Astrocyte of the spinal cord (primary cell): ENCODE measurements at regions not wholly inside any gene's neighbourhood (a gene's known extent, or its start where the extent isn't known, plus 50 kb on each side); places are given as distances from the start of the nearest gene placed in this dataset.

ENCODE experiments used
- DNase-seq: peaks from one replicate; pipeline ENCODE4 v3.0.0; 2011; ENCODE audit warnings: low read depth, low spot score
- H3K4me3 ChIP-seq: 2 replicates; pipeline ENCODE4 v1.5.1; 2011; ENCODE audit warnings: low read depth, mild to moderate bottlenecking, low read length, moderate library complexity
- CTCF ChIP-seq: IDR thresholded peaks from 2 replicates; pipeline ENCODE4 v1.5.1; 2012; ENCODE audit warnings: low read depth, mild to moderate bottlenecking, low read length, inconsistent platforms
- in situ Hi-C: cut with HindIII; loops from 2 replicates; pipeline ENCODE4 v1.10.0; 2017; ENCODE audit warnings: low sequenced_read_pairs

- no peak overlapping the region for H3K4me3 ChIP-seq
- no peak for TF ChIP-seq CTCF
- in situ Hi-C loops = no loop called here
- peak; percentile 74 for DNase-seq
Observed at GRCh38 chr10:21184216-21184615, 287.1 kb upstream of the NEBL start.

GRCh38 chr10:21183025-21183424 is 285.9 kb upstream of the NEBL start:
- no peak overlapping the region for H3K4me3 ChIP-seq
- no peak for TF ChIP-seq CTCF
- no peak for DNase-seq
- in situ Hi-C loops = no loop called here

- in situ Hi-C loops = no loop called here
Observed at GRCh38 chr10:21181451-21181850, 284.3 kb upstream of the NEBL start.

GRCh38 chr10:21180604-21181003 is 283.5 kb upstream of the NEBL start:
- no peak overlapping the region for H3K4me3 ChIP-seq
- in situ Hi-C loops = no loop called here
- TF ChIP-seq CTCF = no peak
- no peak for DNase-seq

More at GRCh38 chr10:21181451-21181850, 284.3 kb upstream of the NEBL start:
- H3K4me3 ChIP-seq = no peak overlapping the region
- no peak for TF ChIP-seq CTCF
- DNase-seq = no peak

GRCh38 chr10:21176934-21177480 is 279.9 kb upstream of the NEBL start:
- TF ChIP-seq CTCF = no peak
- no peak for DNase-seq
- in situ Hi-C loops = no loop called here
- no peak overlapping the region for H3K4me3 ChIP-seq

GRCh38 chr10:21175797-21176196 is 278.7 kb upstream of the NEBL start:
- in situ Hi-C loops = no loop called here
- no peak for DNase-seq
- no peak overlapping the region for H3K4me3 ChIP-seq
- no peak for TF ChIP-seq CTCF
